Muscle layer of duodenum (tissue), 2 donors: ENCODE measurements at regions not wholly inside any gene's neighbourhood (a gene's known extent, or its start where the extent isn't known, plus 50 kb on each side); places are given as distances from the start of the nearest gene placed in this dataset.

Experiments
- H3K27ac ChIP-seq: one replicate; pipeline ENCODE4 v1.7.0; 2013; ENCODE audit warnings: mild to moderate bottlenecking, low read length
- H3K27me3 ChIP-seq: one replicate; pipeline ENCODE4 v1.7.0; 2013; ENCODE audit warnings: low read depth, mild to moderate bottlenecking, control low read depth, low read length
- H3K36me3 ChIP-seq, 2 donors: one replicate each; pipeline ENCODE4 v1.7.0; 2013; ENCODE audit warnings: low read length in 2 of 2, control low read depth in 1 of 2, mild to moderate bottlenecking in 1 of 2; ENCODE audit not compliant: insufficient read depth in 2 of 2, control insufficient read depth in 1 of 2
- H3K4me1 ChIP-seq, 2 donors: one replicate each; pipeline ENCODE4 v1.7.0; 2013; ENCODE audit warnings: low read length in 2 of 2, mild to moderate bottlenecking in 2 of 2, control low read depth in 1 of 2, moderate library complexity in 1 of 2; ENCODE audit not compliant: insufficient read depth in 2 of 2, control insufficient read depth in 1 of 2
- H3K4me3 ChIP-seq, 2 donors: one replicate each; pipeline ENCODE4 v1.7.0; 2013; ENCODE audit warnings: low read length in 2 of 2, low read depth in 1 of 2, mild to moderate bottlenecking in 1 of 2
- H3K9me3 ChIP-seq, 2 donors: one replicate each; pipeline ENCODE4 v1.7.0; 2013; ENCODE audit warnings: low read length in 2 of 2, control low read depth in 1 of 2, mild to moderate bottlenecking in 1 of 2; ENCODE audit not compliant: control insufficient read depth in 1 of 2
- donor health status: healthy.

DNA sequence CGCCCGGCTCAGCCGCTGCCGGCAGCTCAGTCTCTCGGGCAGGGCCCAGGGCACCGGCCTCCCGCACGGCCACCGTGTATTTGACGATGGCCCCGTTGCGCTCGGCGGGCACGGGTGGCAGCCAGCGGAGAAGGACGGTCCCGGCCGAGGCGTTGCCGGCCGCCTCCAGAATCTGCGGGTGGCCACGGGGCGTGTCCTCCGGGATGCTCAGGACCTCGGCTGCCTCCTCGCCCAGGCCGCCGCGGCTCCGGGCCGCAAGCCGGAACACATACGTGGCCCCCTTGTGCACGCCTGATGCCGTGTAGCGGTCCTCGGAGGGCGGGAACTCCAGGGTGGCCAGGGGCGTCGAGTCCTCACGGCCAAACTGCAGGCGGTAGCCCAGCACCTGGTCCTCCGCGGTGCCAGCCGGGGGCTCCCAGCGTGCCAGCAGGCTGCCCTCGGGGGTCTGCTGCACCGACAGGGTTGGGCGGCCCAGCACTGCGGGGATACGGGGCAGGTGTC, 117.7 kb downstream of the PTPRS start:
- Histone ChIP-seq H3K27ac (no peak overlapping the region), H3K9me3 (no peaks in the 10 kb centered on the region), H3K36me3 (peaks cover 19 to 62% of the 10 kb centered on the region in 2 donors)

DNA sequence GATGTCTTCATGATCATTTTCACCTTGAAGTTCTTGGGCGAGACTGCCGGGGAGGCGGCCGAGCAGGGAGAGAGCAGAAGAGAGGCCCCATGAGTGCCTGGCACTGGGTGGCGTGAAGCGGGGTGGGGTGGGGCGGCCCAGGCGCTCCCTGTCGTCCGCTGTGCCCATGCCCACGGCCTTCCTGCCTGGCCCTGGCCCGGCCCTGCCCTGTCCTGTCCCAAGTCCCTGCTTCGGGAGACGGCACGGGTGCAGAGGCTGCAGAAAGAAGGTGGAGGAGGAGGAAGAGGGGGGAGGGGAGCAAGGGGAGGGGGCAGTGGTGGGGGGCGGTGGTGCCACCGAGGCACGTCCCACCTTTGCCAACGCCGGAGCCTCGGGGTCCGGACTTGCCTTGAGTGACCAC, 118.4 kb downstream of the PTPRS start:
- no peaks in the 10 kb centered on the region for H3K9me3 ChIP-seq
- H3K27ac ChIP-seq, result no peak overlapping the region
- H3K36me3 ChIP-seq, result peaks cover 23 to 65% of the 10 kb centered on the region in 2 donors
- H3K27me3 ChIP-seq, result no peaks in the 10 kb centered on the region
- no peak overlapping the region for H3K4me3 ChIP-seq
- no peaks in the 10 kb centered on the region for H3K4me1 ChIP-seq

More for the DNA sequence above, 117.7 kb downstream of the PTPRS start:
- Histone ChIP-seq H3K4me3 (no peak overlapping the region), H3K4me1 (no peaks in the 10 kb centered on the region), H3K27me3 (no peaks in the 10 kb centered on the region)

DNA sequence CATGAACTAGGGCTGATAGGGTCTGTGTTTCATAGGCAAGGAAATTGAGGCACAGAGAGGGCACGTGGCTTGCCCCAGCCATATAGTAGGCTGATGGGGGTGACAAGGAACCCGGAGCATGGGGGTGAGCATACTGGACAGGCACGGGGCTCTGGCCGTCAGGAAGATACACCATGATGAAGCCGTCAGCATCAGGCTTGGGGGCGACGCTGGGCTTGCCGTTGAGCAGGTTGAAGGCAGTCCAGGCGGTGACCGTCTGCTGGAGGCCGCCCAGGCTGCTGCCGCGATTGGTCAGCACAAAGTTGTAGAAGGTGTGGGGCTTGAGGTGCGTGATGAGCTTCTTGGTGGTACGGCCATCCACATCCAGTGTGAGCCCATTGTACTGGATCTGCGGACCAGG, 119.7 kb downstream of the PTPRS start:
- Histone ChIP-seq H3K27me3 (no peaks in the 10 kb centered on the region), H3K4me1 (no peaks in the 10 kb centered on the region), H3K9me3 (no peaks in the 10 kb centered on the region), H3K4me3 (no peak overlapping the region), H3K36me3 (peaks cover 26 to 78% of the 10 kb centered on the region in 2 donors), H3K27ac (no peak overlapping the region)

GRCh38 chr19:5220361-5220760, 120.3 kb downstream of the PTPRS start:
- no peak overlapping the region for H3K4me3 ChIP-seq
- no peaks in the 10 kb centered on the region for H3K4me1 ChIP-seq
- H3K36me3 ChIP-seq, result peaks cover 26 to 83% of the 10 kb centered on the region in 2 donors
- H3K9me3 ChIP-seq, result no peaks in the 10 kb centered on the region
- H3K27ac ChIP-seq, result no peak overlapping the region
- H3K27me3 ChIP-seq, result no peaks in the 10 kb centered on the region

DNA sequence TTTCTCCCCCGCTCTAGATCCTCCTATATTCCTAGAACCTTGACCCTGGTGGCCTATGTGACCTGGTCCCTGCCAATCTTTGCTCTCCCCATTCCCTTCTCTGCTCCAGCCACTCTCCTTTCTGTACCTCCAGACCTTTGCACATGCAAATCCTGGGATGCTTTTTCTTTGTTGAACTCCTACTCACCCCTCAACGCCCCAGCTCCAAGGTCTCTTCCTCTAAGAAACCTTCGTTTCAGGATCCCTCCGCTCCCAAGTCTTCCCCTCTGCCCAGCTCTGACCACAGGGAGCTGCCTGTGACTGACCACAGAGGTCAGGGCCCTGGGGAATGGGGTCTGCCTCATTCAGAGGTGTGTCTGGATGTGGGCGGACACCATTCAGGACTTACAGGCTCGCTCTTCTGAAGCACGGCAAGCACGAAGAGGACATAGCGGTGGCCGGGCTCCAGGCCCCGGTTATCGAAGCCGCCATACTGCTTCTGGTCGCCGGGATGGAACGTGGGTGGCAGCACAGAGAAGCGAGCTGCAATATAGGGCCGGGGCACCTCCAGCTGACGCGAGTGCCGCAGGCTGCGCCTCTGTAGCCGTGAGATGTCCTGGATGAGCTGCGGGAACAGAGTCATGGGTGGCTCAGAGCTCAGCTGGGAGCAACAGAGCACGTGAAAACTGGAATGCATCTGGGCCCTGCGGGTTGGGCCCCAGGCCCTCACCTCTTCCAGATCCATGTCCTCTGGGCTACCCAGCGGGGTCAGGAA, 120.9 kb downstream of the PTPRS start:
- Histone ChIP-seq H3K36me3 (peaks cover 31 to 84% of the 10 kb centered on the region in 2 donors), H3K9me3 (no peaks in the 10 kb centered on the region), H3K27ac (no peak overlapping the region), H3K27me3 (no peaks in the 10 kb centered on the region), H3K4me1 (no peaks in the 10 kb centered on the region), H3K4me3 (no peak overlapping the region)

DNA sequence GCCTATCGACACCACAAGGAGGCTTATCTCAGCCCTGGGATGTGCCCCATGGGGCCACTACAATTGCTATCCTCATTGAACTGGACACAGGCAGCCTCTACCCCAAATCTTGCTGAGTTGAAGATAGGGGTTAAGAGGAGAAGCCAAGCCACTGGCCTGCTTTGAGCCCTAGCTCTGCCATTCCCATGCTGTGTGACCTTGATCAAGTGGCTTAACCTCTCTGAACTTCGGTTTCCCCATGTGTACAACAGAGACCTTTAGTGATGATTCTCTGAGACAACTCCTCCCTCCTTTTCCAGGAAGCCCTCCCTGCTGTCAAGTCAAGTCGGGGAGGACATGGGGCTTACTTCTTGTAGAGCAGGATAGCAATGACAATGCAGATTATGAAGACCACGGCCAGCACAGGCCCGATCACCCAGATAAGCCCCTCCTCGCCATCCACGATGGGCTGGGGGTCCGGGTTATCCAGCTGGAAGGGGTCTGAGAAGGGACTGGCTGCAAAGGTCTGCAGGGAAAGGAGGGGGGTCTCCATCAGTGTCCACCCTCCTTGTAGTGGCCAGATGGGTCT, 121.6 kb downstream of the PTPRS start:
- peaks cover 32 to 87% of the 10 kb centered on the region in 2 donors for H3K36me3 ChIP-seq
- H3K4me1 ChIP-seq, result no peaks in the 10 kb centered on the region
- no peak overlapping the region for H3K4me3 ChIP-seq
- no peaks in the 10 kb centered on the region for H3K27me3 ChIP-seq
- H3K9me3 ChIP-seq, result no peaks in the 10 kb centered on the region
- no peak overlapping the region for H3K27ac ChIP-seq

- Histone ChIP-seq H3K27ac (no peak overlapping the region), H3K9me3 (no peaks in the 10 kb centered on the region), H3K4me3 (no peak overlapping the region), H3K4me1 (no peaks in the 10 kb centered on the region), H3K36me3 (peaks cover 37 to 93% of the 10 kb centered on the region in 2 donors), H3K27me3 (no peaks in the 10 kb centered on the region)
These were observed 122.3 kb downstream of the PTPRS start for GRCh38 chr19:5218255-5218855.

- H3K4me3 ChIP-seq, result no peak overlapping the region
- H3K4me1 ChIP-seq, result no peaks in the 10 kb centered on the region
- H3K27me3 ChIP-seq, result no peaks in the 10 kb centered on the region
- no peak overlapping the region for H3K27ac ChIP-seq
- H3K36me3 ChIP-seq, result peaks cover 38 to 91% of the 10 kb centered on the region in 2 donors
- no peaks in the 10 kb centered on the region for H3K9me3 ChIP-seq
These were observed 123.4 kb downstream of the PTPRS start for GRCh38 chr19:5217171-5217570.

DNA sequence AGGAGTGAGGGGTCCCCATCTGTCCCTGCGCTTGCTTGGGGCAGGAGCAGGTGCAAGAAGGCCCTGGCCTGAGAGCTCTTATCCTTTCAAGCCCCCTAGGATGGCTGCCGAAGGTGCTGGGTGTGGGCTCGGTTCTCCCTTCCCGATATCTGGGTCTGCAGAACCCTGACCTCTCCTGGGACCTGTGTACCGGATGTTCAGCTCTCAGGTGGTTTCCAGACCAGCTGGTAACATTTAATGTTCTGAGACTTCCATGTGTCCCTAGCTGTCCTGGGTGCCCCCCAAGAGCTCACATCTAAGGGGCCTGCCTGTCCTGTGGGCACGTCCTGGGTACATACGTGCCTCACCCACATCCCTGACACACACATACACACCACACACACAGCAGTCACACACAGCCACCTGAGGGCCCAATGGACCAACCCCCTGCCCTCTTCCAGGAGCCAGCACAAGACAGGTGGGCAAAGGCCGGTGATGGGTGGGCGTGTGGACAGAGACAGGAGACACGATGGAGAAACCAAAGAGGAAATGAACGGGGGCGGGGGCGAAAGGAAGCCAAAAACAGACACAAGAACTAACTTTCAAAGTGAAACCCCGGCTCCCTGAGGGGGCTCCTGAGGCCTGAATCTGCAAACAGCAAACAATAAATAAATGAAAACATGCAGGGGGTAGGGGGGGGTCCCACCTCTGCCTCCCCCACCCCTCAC, 124.3 kb downstream of the PTPRS start:
- no peaks in the 10 kb centered on the region for H3K4me1 ChIP-seq
- peaks cover 38 to 92% of the 10 kb centered on the region in 2 donors for H3K36me3 ChIP-seq
- H3K4me3 ChIP-seq, result no peak overlapping the region
- H3K9me3 ChIP-seq, result no peaks in the 10 kb centered on the region
- no peaks in the 10 kb centered on the region for H3K27me3 ChIP-seq
- H3K27ac ChIP-seq, result no peak overlapping the region

GRCh38 chr19:5215431-5215830, 125.2 kb downstream of the PTPRS start:
- no peak overlapping the region for H3K4me3 ChIP-seq
- no peaks in the 10 kb centered on the region for H3K9me3 ChIP-seq
- H3K4me1 ChIP-seq, result no peaks in the 10 kb centered on the region
- peaks cover 47 to 93% of the 10 kb centered on the region in 2 donors for H3K36me3 ChIP-seq
- no peaks in the 10 kb centered on the region for H3K27me3 ChIP-seq
- no peak overlapping the region for H3K27ac ChIP-seq

- H3K27me3 ChIP-seq, result no peaks in the 10 kb centered on the region
- H3K9me3 ChIP-seq, result no peaks in the 10 kb centered on the region
- H3K36me3 ChIP-seq, result peaks cover 47 to 94% of the 10 kb centered on the region in 2 donors
- no peak overlapping the region for H3K4me3 ChIP-seq
- H3K4me1 ChIP-seq, result no peaks in the 10 kb centered on the region
- no peak overlapping the region for H3K27ac ChIP-seq
These were observed 125.7 kb downstream of the PTPRS start for GRCh38 chr19:5214902-5215301.
